ENCODE measurements at regions not wholly inside any gene's neighbourhood (a gene's known extent, or its start where the extent isn't known, plus 50 kb on each side); places are given as distances from the start of the nearest gene placed in this dataset.
"Not testable (repeated sequence)": the region's sequence is repeated elsewhere in the genome, so short reads cannot be mapped to it uniquely, and the experiment has no call there.

DNA sequence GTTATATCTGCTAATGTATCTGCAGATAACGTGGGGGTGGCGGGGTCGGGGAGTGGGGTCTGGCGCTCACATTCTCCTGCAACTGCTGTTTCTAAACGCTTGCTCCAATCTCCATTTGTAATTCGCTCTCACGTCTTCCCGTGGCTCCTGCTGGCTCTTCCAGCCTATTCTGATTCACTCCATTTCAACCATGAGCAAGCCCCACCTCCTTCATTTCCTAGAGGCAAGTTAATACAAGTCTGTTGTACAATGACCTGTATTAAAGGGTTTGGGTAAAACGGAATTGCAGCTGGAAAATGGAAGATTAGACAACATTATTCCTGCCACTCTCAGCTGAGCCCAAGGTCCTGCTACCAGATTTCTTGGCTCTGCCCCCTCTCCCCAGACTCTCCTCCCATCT, 132.3 kb downstream of the CSNK2A3 start:
- no peak for DNase-seq (ENCODE audit: low spot score)

- no peak for DNase-seq (ENCODE audit: low spot score)
Observed at GRCh38 chr11:11218629-11218986, 134.4 kb downstream of the CSNK2A3 start.

- DNase-seq (ENCODE audit: low spot score): no peak
Observed at GRCh38 chr11:11217929-11218628, 135.0 kb downstream of the CSNK2A3 start.

- no peak for DNase-seq (ENCODE audit: low spot score)
Observed at GRCh38 chr11:11217289-11217928, 135.6 kb downstream of the CSNK2A3 start.

DNA sequence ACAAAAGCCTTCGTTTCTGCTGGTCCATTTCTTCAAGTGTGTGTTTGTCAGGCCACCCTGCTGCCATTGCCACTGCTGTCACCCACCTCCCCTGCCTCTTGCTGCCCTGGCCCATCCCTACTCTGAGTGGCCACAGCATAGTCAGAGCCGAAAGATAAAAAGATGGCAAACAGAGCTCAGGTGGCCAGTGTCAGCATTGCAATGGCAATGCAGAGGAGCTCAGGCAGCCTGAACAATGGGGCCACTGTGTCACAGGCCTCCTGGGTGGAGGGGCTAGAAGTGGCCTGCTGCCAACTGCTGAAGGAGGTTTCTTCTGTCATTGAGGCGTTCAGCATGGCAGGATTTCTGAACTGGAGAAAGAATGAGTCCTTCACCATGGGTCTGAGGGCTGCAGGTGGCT, 137.1 kb downstream of the CSNK2A3 start:
- no peak for DNase-seq (ENCODE audit: low spot score)

DNA sequence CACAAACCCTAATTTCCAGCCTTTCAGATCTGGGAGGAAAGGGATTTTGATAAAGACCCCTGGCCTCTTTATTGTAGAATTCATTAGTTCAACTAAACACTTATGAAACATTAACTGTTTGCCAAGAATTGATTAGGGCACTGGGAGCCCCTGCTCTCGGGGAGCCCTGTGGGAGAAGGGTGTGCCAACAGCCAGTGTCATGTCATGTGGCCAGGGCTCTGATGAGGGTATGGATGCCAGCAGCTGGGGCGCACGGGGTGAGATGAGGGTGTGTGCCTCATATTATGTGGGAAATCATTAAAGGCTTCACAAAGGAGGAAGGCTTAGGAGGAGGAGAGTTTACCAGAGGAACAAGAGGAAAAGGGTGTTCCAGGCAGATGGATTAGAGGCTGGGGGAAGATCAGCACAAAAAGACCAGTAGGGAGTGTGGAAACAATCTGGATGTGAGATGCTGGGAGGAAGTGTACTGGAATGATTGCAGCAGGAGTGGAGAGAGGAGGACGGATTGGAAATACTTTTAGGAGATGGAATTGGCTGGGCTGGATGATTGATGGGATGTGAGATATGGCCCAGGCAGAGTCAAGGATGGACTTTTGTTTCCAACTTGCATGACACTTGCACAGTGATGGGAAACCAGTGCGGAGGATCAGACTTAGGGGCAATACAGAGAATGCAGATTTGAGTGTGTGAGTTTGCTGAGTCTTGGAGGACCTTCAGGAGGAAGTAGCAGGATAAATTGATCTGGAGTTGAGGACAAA, 137.8 kb downstream of the CSNK2A3 start:
- DNase-seq (ENCODE audit: low spot score): no peak

- no peak for DNase-seq (ENCODE audit: low spot score)
Observed at GRCh38 chr11:11213117-11213516, 139.9 kb downstream of the CSNK2A3 start.

GRCh38 chr11:11211888-11212287, 141.2 kb downstream of the CSNK2A3 start:
- DNase-seq (ENCODE audit: low spot score): no peak

GRCh38 chr11:11211186-11211585, 141.9 kb downstream of the CSNK2A3 start:
- DNase-seq (ENCODE audit: low spot score): no peak

- no peak for DNase-seq (ENCODE audit: low spot score)
Observed at GRCh38 chr11:11210446-11210845, 142.6 kb downstream of the CSNK2A3 start.

- DNase-seq (ENCODE audit: low spot score): no peak
Observed at GRCh38 chr11:11209967-11210366, 143.1 kb downstream of the CSNK2A3 start.

- no peak for DNase-seq (ENCODE audit: low spot score)
Observed at GRCh38 chr11:11208994-11209393, 144.1 kb downstream of the CSNK2A3 start.

- no peak for DNase-seq (ENCODE audit: low spot score)
Observed at GRCh38 chr11:11207428-11207827, 145.6 kb downstream of the CSNK2A3 start.

DNA sequence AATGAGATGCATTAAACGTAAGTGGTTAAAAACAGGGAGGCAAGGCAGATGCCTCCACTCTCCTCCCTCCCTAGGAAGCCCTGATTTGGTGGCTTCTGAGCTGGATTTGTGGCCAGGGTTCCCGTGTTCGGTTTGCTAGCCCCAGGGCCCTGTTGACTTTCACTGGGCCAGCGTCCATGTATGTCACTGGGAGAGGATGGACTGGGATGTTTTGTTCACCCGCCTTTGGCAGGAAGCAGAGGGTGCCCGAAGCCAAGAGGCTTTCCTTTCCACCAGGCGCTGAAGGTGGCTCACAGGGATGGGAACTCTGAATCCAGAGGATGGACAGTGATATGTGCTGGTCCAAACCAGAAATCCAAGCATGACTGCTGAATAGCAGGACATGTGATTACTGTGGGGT, 146.6 kb downstream of the CSNK2A3 start:
- no peak for DNase-seq (ENCODE audit: low spot score)

DNA sequence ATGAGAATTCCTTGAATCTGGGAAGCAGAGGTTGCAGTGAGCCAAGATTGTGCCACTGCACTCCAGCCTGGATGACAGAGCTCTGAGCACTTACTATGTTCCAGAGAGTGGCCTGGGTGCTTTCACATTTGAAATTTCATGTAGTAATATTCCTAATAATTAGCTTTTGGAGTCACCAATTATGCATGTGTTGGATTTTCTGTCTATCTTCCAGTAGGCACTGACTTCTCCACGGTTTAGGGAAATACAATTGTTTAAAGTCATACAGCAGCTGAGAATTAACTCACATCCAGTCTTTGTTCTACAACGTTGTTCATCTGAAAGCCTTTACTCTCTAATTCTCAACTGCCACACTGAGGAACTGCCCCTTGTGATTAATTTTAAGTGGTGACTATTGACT, 150.2 kb downstream of the CSNK2A3 start:
- no peak for DNase-seq (ENCODE audit: low spot score)

DNA sequence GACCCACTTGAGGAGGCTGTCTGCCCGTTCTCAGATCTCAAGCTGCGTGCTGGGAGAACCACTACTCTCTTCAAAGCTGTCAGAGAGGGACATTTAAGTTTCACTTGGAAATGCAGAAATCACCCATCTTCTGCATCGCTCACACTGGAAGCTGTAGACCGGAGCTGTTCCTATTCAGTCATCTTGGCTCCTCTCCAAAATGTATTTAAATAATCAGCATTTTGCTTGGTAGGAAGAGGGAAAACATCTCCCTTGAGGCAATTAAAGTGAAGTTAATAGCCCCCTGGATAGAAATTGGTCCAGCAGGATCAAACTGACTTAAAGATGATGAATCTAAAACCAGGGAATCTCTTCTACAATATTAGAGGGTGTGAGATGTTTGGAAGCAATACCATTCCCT, 151.7 kb downstream of the CSNK2A3 start:
- DNase-seq (ENCODE audit: low spot score): not testable (repeated sequence)

DNA sequence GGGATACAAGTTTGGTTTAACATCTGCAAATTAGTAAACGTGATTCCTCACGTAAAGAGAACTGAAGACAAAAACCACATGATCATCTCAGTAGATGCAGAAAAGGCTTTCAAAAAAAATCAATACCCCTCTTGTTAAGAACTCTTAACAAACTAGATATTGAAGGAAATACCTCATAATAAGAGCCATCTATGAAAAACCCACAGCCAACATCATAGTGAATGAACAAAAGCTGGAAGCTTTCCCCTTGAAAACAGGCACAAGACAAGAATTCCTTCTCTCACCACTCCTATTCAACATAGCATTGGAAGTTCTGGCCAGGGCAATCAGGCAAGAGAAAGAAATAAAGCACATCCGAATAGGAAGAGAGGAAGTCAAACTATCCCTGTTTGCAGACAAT, 160.5 kb downstream of the CSNK2A3 start:
- DNase-seq (ENCODE audit: low spot score): no peak

DNA sequence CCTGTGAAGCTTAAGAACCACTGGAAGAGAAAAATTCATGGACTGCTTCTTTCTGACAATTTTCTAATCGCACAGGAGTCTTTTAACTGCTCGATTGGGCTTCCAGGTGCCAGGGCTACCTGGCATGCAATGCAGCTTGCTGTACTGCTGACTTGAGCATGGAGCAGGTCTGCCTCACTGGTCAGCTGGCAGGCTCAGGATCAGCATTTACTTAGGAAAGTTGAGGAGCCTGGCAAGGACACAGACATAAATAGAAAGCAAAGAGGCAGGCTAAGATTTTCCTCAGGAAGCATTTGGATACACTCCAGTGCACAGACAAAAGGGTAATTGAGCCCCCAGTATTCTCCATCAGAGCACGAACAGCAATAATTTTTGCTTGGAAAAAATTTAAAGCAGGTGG, 163.5 kb downstream of the CSNK2A3 start:
- no peak for DNase-seq (ENCODE audit: low spot score)

DNA sequence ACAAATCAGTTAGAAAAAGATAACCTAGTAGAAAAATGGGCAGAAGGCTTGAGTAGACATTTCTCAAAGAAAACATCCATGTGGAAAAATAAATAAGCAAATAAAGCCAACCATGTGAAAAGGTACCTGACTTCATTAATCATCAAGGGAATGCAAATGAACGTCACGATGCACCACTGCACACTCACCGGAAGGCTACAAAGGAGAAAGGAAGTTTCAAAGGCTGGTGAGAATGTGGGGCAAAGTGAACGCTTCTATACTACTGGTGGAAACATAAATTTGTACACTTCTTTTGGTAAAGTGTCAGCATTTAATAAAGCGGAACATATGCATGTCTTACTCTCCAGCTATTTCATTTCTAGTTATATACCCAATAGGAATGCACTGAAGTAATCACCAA, 166.8 kb downstream of the CSNK2A3 start:
- no peak for DNase-seq (ENCODE audit: low spot score)

GRCh38 chr11:11182261-11182660, 170.8 kb downstream of the CSNK2A3 start:
- no peak for DNase-seq (ENCODE audit: low spot score)

GRCh38 chr11:11178671-11179638, 174.1 kb downstream of the CSNK2A3 start:
- no peak for DNase-seq (ENCODE audit: low spot score)

DNA sequence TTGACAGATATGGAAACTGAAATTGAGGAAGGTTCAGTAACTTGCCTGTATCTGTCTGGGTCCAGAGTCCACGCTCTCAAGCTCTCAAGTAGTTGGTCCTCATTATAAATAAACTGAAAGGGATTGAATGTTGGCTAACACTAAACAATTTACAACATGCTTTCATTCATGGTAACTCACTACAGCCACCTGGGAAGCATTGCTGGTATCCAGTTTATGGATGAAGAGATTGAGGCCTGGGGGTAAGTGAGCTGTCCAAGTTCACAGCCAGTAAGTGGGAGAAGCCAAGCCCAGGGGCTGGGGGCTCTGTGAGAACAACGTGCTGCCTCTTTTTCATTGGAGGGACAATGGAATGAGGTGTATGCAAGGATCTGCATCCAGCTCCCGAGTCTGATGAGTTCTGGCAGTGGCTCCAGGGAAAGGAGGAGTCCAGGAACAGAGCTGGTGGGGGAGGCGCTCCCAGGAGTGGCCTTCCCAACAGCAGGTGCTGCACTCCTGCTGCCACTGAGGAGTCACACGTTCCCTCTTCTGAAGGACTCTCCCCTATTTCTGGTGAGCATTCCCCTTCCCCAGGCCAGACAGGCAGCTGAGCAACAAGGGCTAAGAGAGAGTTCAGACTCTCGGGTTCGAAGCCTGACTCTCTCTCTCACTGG, 175.8 kb downstream of the CSNK2A3 start:
- DNase-seq (ENCODE audit: low spot score): no peak

All from D341Med (cell line).